Panc1 (cell line): ENCODE measurements at regions not wholly inside any gene's neighbourhood (a gene's known extent, or its start where the extent isn't known, plus 50 kb on each side); places are given as distances from the start of the nearest gene placed in this dataset.

Source experiments
- ATAC-seq: fragments of 200-7000 bp; cut with Tn5 transposase; 2 replicates; pipeline ENCODE4 v1.9.1; 2020; ENCODE audit warnings: mild to moderate bottlenecking, moderate library complexity
- BruUV-seq: library from RNA; stranded (reverse); fragments of 400-500 nt; replicated peaks from 2 replicates; lab custom pipeline; 2021; lab: Mats Ljungman, UMichigan
- CTCF ChIA-PET: fragments of 300-600 bp; sonication (Branson Sonifier 250); formaldehyde crosslinking; loops from one replicate; lab custom pipeline; 2022; ENCODE audit warnings: antibody characterized with exemption; lab: Charles Lee
- POLR2A ChIA-PET: fragments of 300-600 bp; sonication (Branson Sonifier 250); formaldehyde crosslinking; loops from one replicate; lab custom pipeline; 2022; ENCODE audit warnings: antibody characterized with exemption; lab: Charles Lee
- DNase-seq: peaks from one replicate; pipeline ENCODE4 v3.0.0-alpha.2; 2010; ENCODE audit warnings: low read depth, low spot score
- H3K27ac ChIP-seq: 2 replicates; pipeline ENCODE4 v1.5.1; 2011; ENCODE audit warnings: mild to moderate bottlenecking, low read length, inconsistent platforms
- H3K27me3 ChIP-seq: fragments of 200-500 bp; sonication (Bioruptor generic); 2 replicates; pipeline ENCODE4 v1.6.0; 2014; ENCODE audit warnings: low read length, inconsistent platforms; ENCODE audit not compliant: control insufficient read depth, insufficient read depth
- H3K36me3 ChIP-seq: fragments of 200-500 bp; sonication (Bioruptor generic); 2 replicates; pipeline ENCODE4 v1.5.1; 2014; ENCODE audit warnings: inconsistent platforms, mild to moderate bottlenecking, low read length, moderate library complexity; ENCODE audit not compliant: control insufficient read depth, insufficient read depth
- H3K4me1 ChIP-seq: 2 replicates; pipeline ENCODE4 v1.5.1; 2011; ENCODE audit warnings: inconsistent platforms, mild to moderate bottlenecking, low read length, moderate library complexity; ENCODE audit not compliant: control insufficient read depth, insufficient read depth
- H3K4me3 ChIP-seq, 2 experiments: 2 replicates each; pipeline ENCODE4 v1.5.1; 2011 to 2012; ENCODE audit warnings: low read depth in 2 of 2, low read length in 2 of 2, mild to moderate bottlenecking in 2 of 2, inconsistent platforms in 1 of 2, moderate library complexity in 1 of 2
- H3K9me3 ChIP-seq: fragments of 200-500 bp; sonication (Bioruptor generic); 2 replicates; pipeline ENCODE4 v1.5.1; 2014; ENCODE audit warnings: low read depth, mild to moderate bottlenecking, inconsistent platforms, low read length, moderate library complexity; ENCODE audit not compliant: control insufficient read depth, insufficient read depth
- CTCF ChIP-seq: fragments of 450-650 bp; IDR thresholded peaks from 2 replicates; pipeline ENCODE4 v1.5.1; 2017; ENCODE audit warnings: mild to moderate bottlenecking
- POLR2AphosphoS5 ChIP-seq: IDR thresholded peaks from 2 replicates; pipeline ENCODE4 v1.6.1; 2012; ENCODE audit warnings: mild to moderate bottlenecking, low read depth, low read length, moderate library complexity
- REST ChIP-seq, 2 experiments: IDR thresholded peaks; 2 replicates each; pipeline ENCODE4 v1.6.1; 2011 to 2012; ENCODE audit warnings: low read depth in 2 of 2, control low read depth in 1 of 2, low read length in 1 of 2, mild to moderate bottlenecking in 1 of 2, moderate library complexity in 1 of 2; ENCODE audit not compliant: insufficient read depth in 1 of 2
- SIN3A ChIP-seq: IDR thresholded peaks from 2 replicates; pipeline ENCODE4 v1.6.1; 2012; ENCODE audit warnings: low read depth, mild to moderate bottlenecking, low read length, moderate library complexity, borderline replicate concordance; ENCODE audit not compliant: insufficient read depth
- TCF7L2 ChIP-seq: IDR thresholded peaks from 2 replicates; pipeline ENCODE4 v1.6.1; 2011; ENCODE audit warnings: mild to moderate bottlenecking, low read depth, low read length, inconsistent platforms
- in situ Hi-C: cut with HindIII; loops from 2 replicates; pipeline ENCODE4 v1.10.0; 2016; ENCODE audit warnings: low sequenced_read_pairs, low pct_unique_long_range_greater_than_20kb
- intact Hi-C: fragments of 100-400 bp; cut with micrococcal nuclease; formaldehyde crosslinking; loops from one replicate; pipeline ENCODE4 v1.10.0; 2022; ENCODE audit not compliant: unreplicated experiment

- no peaks in the 10 kb centered on the region; the same call in 1 of the 2 replicates for H3K27me3 ChIP-seq
- H3K36me3 ChIP-seq: no peaks in the 10 kb centered on the region
- no peak overlapping the region for H3K4me3 ChIP-seq
- ATAC-seq: no peak
- no TSS peak for BruUV-seq
- TF ChIP-seq POLR2AphosphoS5 (no peak), CTCF (no peak), TCF7L2 (no peak), REST (IDR thresholded peaks at IDR 0.05; ENCODE audit: insufficient read depth in 1 of 2, low read depth in 2 of 2, low read length in 1 of 2) (no peak), SIN3A (no peak)
- no peak overlapping the region for H3K27ac ChIP-seq
- ChIA-PET CTCF (no interaction called here), POLR2A (no interaction called here)
- DNase-seq: no peak
- H3K4me1 ChIP-seq: no peaks in the 10 kb centered on the region
- H3K9me3 ChIP-seq: no peaks in the 10 kb centered on the region
- intact Hi-C loops (no loop called here), in situ Hi-C loops (no loop called here)
Measured at GRCh38 chr10:2968401-2969058, 98.8 kb upstream of the PFKP start.

GRCh38 chr10:2966134-2966533 is 101.2 kb upstream of the PFKP start:
- POLR2A ChIA-PET: no interaction called here
- H3K9me3 ChIP-seq: no peaks in the 10 kb centered on the region
- H3K4me1 ChIP-seq: no peaks in the 10 kb centered on the region
- H3K27ac ChIP-seq: no peak overlapping the region
- in situ Hi-C loops: no loop called here
- H3K4me3 ChIP-seq: no peak overlapping the region
- CTCF ChIA-PET: no interaction called here
- intact Hi-C loops: no loop called here
- DNase-seq (no peak), ATAC-seq (no peak)
- H3K36me3 ChIP-seq: no peaks in the 10 kb centered on the region
- H3K27me3 ChIP-seq: no peaks in the 10 kb centered on the region; the same call in 1 of the 2 replicates
- no TSS peak for BruUV-seq
- TF ChIP-seq POLR2AphosphoS5 (no peak), TCF7L2 (no peak), CTCF (no peak), SIN3A (no peak), REST (IDR thresholded peaks at IDR 0.05; ENCODE audit: insufficient read depth in 1 of 2, low read depth in 2 of 2, low read length in 1 of 2) (no peak)
